ENCODE measurements at regions not wholly inside any gene's neighbourhood (a gene's known extent, or its start where the extent isn't known, plus 50 kb on each side); places are given as distances from the start of the nearest gene placed in this dataset.

- TF ChIP-seq FOXM1 (IDR thresholded peaks at IDR 0.05; ENCODE audit: borderline replicate concordance, low read depth), result no peak
- TF ChIP-seq REST (IDR thresholded peaks at IDR 0.05; ENCODE audit: low read depth), result no peak
- no peak for TF ChIP-seq CREB1 (IDR thresholded peaks at IDR 0.05; ENCODE audit: low read depth)
- no peak for TF ChIP-seq CEBPB (IDR thresholded peaks at IDR 0.05)
- TF ChIP-seq RAD21 (IDR thresholded peaks at IDR 0.05; ENCODE audit: low read depth), result no peak
- no peak for TF ChIP-seq EP300 (IDR thresholded peaks at IDR 0.05; ENCODE audit: borderline replicate concordance)
These were observed 417.8 kb upstream of the CADM1 start for GRCh38 chr11:115921986-115922385.

Data from Ishikawa (cell line).